H1 (cell line): ENCODE measurements at regions not wholly inside any gene's neighbourhood (a gene's known extent, or its start where the extent isn't known, plus 50 kb on each side); places are given as distances from the start of the nearest gene placed in this dataset.

ENCODE experiments used
- CTCF ChIA-PET: fragments of 300-600 bp; sonication (Branson Sonifier 250); formaldehyde crosslinking; loops from one replicate; lab custom pipeline; 2021; ENCODE audit not compliant: partially characterized antibody; lab: Charles Lee
- POLR2A ChIA-PET: fragments of 300-600 bp; sonication (Branson Sonifier 250); formaldehyde crosslinking; loops from one replicate; lab custom pipeline; 2021; ENCODE audit warnings: inconsistent platforms; ENCODE audit not compliant: partially characterized antibody; lab: Charles Lee
- DNase-seq, 2 experiments: peaks; one replicate each; pipeline versions ENCODE4 v3.0.0 to v3.0.0-alpha.2; 2010 to 2022; ENCODE audit warnings: low spot score in 2 of 2, low read depth in 1 of 2, mixed read lengths in 1 of 2
- FAIRE-seq: peaks from 2 replicates; lab custom pipeline; 2011; peaks lifted over from hg19 to GRCh38; lab: Jason Lieb, UNC
- H2AFZ ChIP-seq: 2 replicates; pipeline ENCODE4 v1.8.1; 2012; ENCODE audit warnings: low read length, inconsistent platforms
- H2AK5ac ChIP-seq: 2 replicates; pipeline ENCODE4 v1.6.1; 2013; ENCODE audit warnings: low read depth, low read length
- H2BK120ac ChIP-seq: replicated peaks from 2 replicates; pipeline ENCODE3; 2013; ENCODE audit warnings: low read depth, low read length, inconsistent platforms
- H2BK12ac ChIP-seq: 2 replicates; pipeline ENCODE4 v1.6.1; 2013; ENCODE audit warnings: low read depth, low read length
- H2BK15ac ChIP-seq: 2 replicates; pipeline ENCODE4 v1.6.1; 2013; ENCODE audit warnings: low read length
- H2BK20ac ChIP-seq: 2 replicates; pipeline ENCODE4 v1.6.1; 2013; ENCODE audit warnings: low read length
- H2BK5ac ChIP-seq: 2 replicates; pipeline ENCODE4 v1.6.1; 2013; ENCODE audit warnings: low read depth, low read length
- H3K14ac ChIP-seq: 2 replicates; pipeline ENCODE4 v1.6.1; 2013; ENCODE audit warnings: inconsistent platforms; ENCODE audit not compliant: insufficient read length
- H3K18ac ChIP-seq: 2 replicates; pipeline ENCODE4 v1.6.1; 2013; ENCODE audit warnings: low read length; ENCODE audit errors: extremely low read depth
- H3K23ac ChIP-seq: 2 replicates; pipeline ENCODE4 v1.6.1; 2013; ENCODE audit warnings: inconsistent platforms; ENCODE audit not compliant: insufficient read length
- H3K23me2 ChIP-seq: 2 replicates; pipeline ENCODE4 v1.6.1; 2013; ENCODE audit warnings: low read depth, low read length
- H3K27ac ChIP-seq: 2 replicates; pipeline ENCODE4 v1.6.1; 2011; ENCODE audit warnings: low read depth, low read length, inconsistent platforms
- H3K27me3 ChIP-seq, 4 experiments: replicated peaks in 1 of 4; 1 replicate in 1 of 4; 2 replicates in 3 of 4; pipeline versions ENCODE4 v1.6.1 to v1.8.1; 2011 to 2013; ENCODE audit warnings: low read length in 3 of 4, mild to moderate bottlenecking in 3 of 4, inconsistent platforms in 2 of 4, mixed read lengths in 2 of 4, moderate library complexity in 1 of 4; ENCODE audit not compliant: control insufficient read depth in 3 of 4, insufficient read depth in 3 of 4; ENCODE audit errors: extremely low read depth in 1 of 4
- H3K36me3 ChIP-seq, 4 experiments: 2 replicates each; pipeline versions ENCODE4 v1.6.1 to v1.8.1; 2011 to 2013; ENCODE audit warnings: mild to moderate bottlenecking in 4 of 4, low read length in 3 of 4, moderate library complexity in 2 of 4, control low read depth in 1 of 4, inconsistent platforms in 1 of 4; ENCODE audit not compliant: insufficient read depth in 4 of 4, control insufficient read depth in 2 of 4
- H3K4ac ChIP-seq: replicated peaks from 2 replicates; pipeline ENCODE3; 2013; ENCODE audit warnings: low read length, low read depth, mixed read lengths, inconsistent platforms; ENCODE audit not compliant: insufficient read length
- H3K4me1 ChIP-seq, 4 experiments: replicated peaks in 1 of 4; 1 replicate in 1 of 4; 2 replicates in 3 of 4; pipeline versions ENCODE4 v1.6.1 to v1.8.1; 2011 to 2013; ENCODE audit warnings: low read length in 3 of 4, inconsistent platforms in 2 of 4, mixed read lengths in 1 of 4; ENCODE audit not compliant: insufficient read depth in 4 of 4, control insufficient read depth in 3 of 4
- H3K4me2 ChIP-seq, 2 experiments: 2 replicates each; pipeline versions ENCODE4 v1.6.1 to v1.8.1; 2011 to 2013; ENCODE audit warnings: low read depth in 2 of 2, low read length in 2 of 2, control low read depth in 1 of 2, inconsistent platforms in 1 of 2, mild to moderate bottlenecking in 1 of 2; ENCODE audit not compliant: insufficient read depth in 1 of 2
- H3K4me3 ChIP-seq, 4 experiments: fragments of 200-600, 300-600 bp in 1 of 4; sonication (generic), shearing (Covaris generic), sonication (Bioruptor Twin) in 1 of 4; 2 replicates each; pipeline versions ENCODE4 v1.5.1 to v1.8.1; 2011 to 2016; ENCODE audit warnings: low read length in 4 of 4, low read depth in 3 of 4, control low read depth in 2 of 4, inconsistent platforms in 2 of 4, mild to moderate bottlenecking in 2 of 4, mixed read lengths in 1 of 4, moderate library complexity in 1 of 4; ENCODE audit not compliant: insufficient read depth in 2 of 4; ENCODE audit errors: extremely low read depth in 1 of 4
- H3K56ac ChIP-seq: replicated peaks from 2 replicates; pipeline ENCODE3; 2013; ENCODE audit warnings: low read depth, mild to moderate bottlenecking, mixed read lengths, low read length, inconsistent platforms; ENCODE audit not compliant: insufficient read length
- H3K79me1 ChIP-seq: 2 replicates; pipeline ENCODE4 v1.6.1; 2013; ENCODE audit warnings: low read depth, low read length, control low read depth
- H3K79me2 ChIP-seq, 2 experiments: 2 replicates each; pipeline versions ENCODE4 v1.6.1 to v1.8.1; 2012 to 2013; ENCODE audit warnings: low read length in 2 of 2, mild to moderate bottlenecking in 2 of 2, inconsistent platforms in 1 of 2; ENCODE audit not compliant: insufficient read depth in 2 of 2, control insufficient read depth in 1 of 2
- H3K9ac ChIP-seq, 4 experiments: replicated peaks in 1 of 4; 1 replicate in 1 of 4; 2 replicates in 3 of 4; pipeline versions ENCODE4 v1.6.1 to v1.8.1; 2011 to 2013; ENCODE audit warnings: low read depth in 3 of 4, low read length in 3 of 4, control low read depth in 2 of 4, mild to moderate bottlenecking in 2 of 4, moderate library complexity in 2 of 4, inconsistent platforms in 1 of 4; ENCODE audit errors: extremely low read depth in 1 of 4
- H3K9me3 ChIP-seq, 2 experiments: 2 replicates each; pipeline versions ENCODE4 v1.6.1 to v1.8.1; 2012 to 2013; ENCODE audit warnings: mild to moderate bottlenecking in 2 of 2, moderate library complexity in 2 of 2, control low read depth in 1 of 2, inconsistent platforms in 1 of 2, low read depth in 1 of 2, low read length in 1 of 2, mixed read lengths in 1 of 2; ENCODE audit not compliant: insufficient read depth in 2 of 2
- H4K20me1 ChIP-seq, 2 experiments: replicated peaks in 1 of 2; 2 replicates each; pipeline versions ENCODE3 to v1.8.1; 2011 to 2013; ENCODE audit warnings: inconsistent platforms in 2 of 2, low read length in 2 of 2, mild to moderate bottlenecking in 1 of 2; ENCODE audit not compliant: insufficient read depth in 2 of 2, control insufficient read depth in 1 of 2
- H4K5ac ChIP-seq: 2 replicates; pipeline ENCODE4 v1.6.1; 2013; ENCODE audit warnings: low read length, low read depth, mixed read lengths, inconsistent platforms; ENCODE audit not compliant: insufficient read length
- H4K8ac ChIP-seq: 2 replicates; pipeline ENCODE4 v1.8.0; 2013; ENCODE audit warnings: mild to moderate bottlenecking, moderate library complexity, low read length, inconsistent platforms; ENCODE audit not compliant: insufficient read depth; ENCODE audit errors: extremely low read depth
- H4K91ac ChIP-seq: replicated peaks from 2 replicates; pipeline ENCODE3; 2013; ENCODE audit warnings: low read length, mixed read lengths, inconsistent platforms; ENCODE audit not compliant: insufficient read length
- CREB1 ChIP-seq: IDR thresholded peaks from 2 replicates; pipeline ENCODE4 v1.6.1; 2012; ENCODE audit warnings: inconsistent platforms
- HDAC6 ChIP-seq: IDR thresholded peaks from one replicate; pipeline ENCODE4 v1.7.1; 2012; ENCODE audit warnings: low read depth, mild to moderate bottlenecking, inconsistent platforms, low read length, moderate library complexity
- KDM5A ChIP-seq: fragments of 200-600 bp; IDR thresholded peaks from 2 replicates; pipeline ENCODE4 v1.7.1; 2012; ENCODE audit warnings: mild to moderate bottlenecking, low read length, inconsistent platforms, mixed read lengths
- RXRA ChIP-seq: IDR thresholded peaks from 2 replicates; pipeline ENCODE4 v1.6.1; 2011; ENCODE audit warnings: low read depth, mild to moderate bottlenecking, low read length, moderate library complexity; ENCODE audit not compliant: insufficient read depth
- SUZ12 ChIP-seq: fragments of 200-600 bp; sonication (generic); IDR thresholded peaks from 2 replicates; pipeline ENCODE4 v1.6.1; 2012; ENCODE audit warnings: mild to moderate bottlenecking, inconsistent platforms, low read length, moderate library complexity, mixed read lengths
- WGBS, 2 experiments: shearing (Covaris generic) in 1 of 2; methylation state at CpG; one replicate each; pipeline versions ENCODE4 v1.1.6 to v1.1.7; 2013 to 2015; ENCODE audit warnings: low lambda C conversion rate in 2 of 2, mixed read lengths in 2 of 2, inconsistent platforms in 1 of 2, low coverage in 1 of 2, missing lambda C conversion rate in 1 of 2; ENCODE audit not compliant: insufficient replicate concordance in 2 of 2, insufficient coverage in 1 of 2, insufficient read length in 1 of 2; ENCODE audit errors: extremely low coverage in 1 of 2, missing lambda C conversion rate in 1 of 2; 5-methylcytosine and 5-hydroxymethylcytosine counted together

DNA sequence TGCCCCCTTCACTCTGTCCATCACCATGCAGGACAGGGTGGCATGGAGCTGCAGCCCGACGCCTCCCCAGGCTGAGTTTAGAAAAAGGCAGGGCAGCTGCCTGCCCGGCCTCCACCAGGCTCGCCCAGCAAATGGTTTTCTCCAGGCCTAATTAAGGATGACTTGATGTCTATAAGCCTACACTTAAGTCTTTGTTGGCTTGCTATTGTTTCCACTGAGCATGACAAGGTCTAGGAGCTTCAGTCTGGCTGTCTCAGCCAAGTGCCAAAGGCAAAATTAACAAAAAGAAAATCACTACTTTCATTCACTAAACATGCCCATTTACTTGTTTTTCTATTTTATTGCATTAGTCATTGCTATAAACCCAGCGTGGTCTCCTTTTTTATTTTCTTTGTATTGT lies 372.2 kb downstream of the INSIG2 start:
- Histone ChIP-seq H3K56ac (no peak overlapping the region), H3K27me3 (no peaks in the 10 kb centered on the region), H3K79me1 (no peaks in the 10 kb centered on the region), H3K27ac (no peak overlapping the region), H2AK5ac (no peak overlapping the region), H3K14ac (no peak overlapping the region), H3K36me3 (no peaks in the 10 kb centered on the region), H3K4ac (no peak overlapping the region), H3K4me1 (no peaks in the 10 kb centered on the region; a peak in 1 of 7 replicates), H3K9ac (no peak overlapping the region), H2BK5ac (no peak overlapping the region), H3K4me2 (no peak overlapping the region), H2BK15ac (no peak overlapping the region), H3K4me3 (no peak overlapping the region), H3K23me2 (no peaks in the 10 kb centered on the region; the same call in 1 of the 2 replicates), H4K5ac (no peak overlapping the region), H2BK20ac (no peak overlapping the region), H4K91ac (no peak overlapping the region), H3K23ac (no peak overlapping the region), H2BK12ac (no peak overlapping the region), H2BK120ac (no peak overlapping the region), H4K8ac (no peak overlapping the region), H3K79me2 (no peaks in the 10 kb centered on the region), H4K20me1 (no peaks in the 10 kb centered on the region), H3K9me3 (no peaks in the 10 kb centered on the region), H3K18ac (no peak overlapping the region), H2AFZ (no peak overlapping the region)
- 92% methylated on average over 5 of the region's 5 CpGs; no CpG with 5 or more reads in 1 of the 2 experiments for WGBS, 2 experiments
- DNase-seq: no peak
- ChIA-PET CTCF (interaction anchor here (0.9 to 1.2 kb wide), 2 partner anchors 22 to 29 kb away, joined by 3 to 5 read pairs; no protein-coding TSS in a partner anchor), POLR2A (no interaction called here)
- no peak for FAIRE-seq
- TF ChIP-seq HDAC6: no peak
- no peak for TF ChIP-seq RXRA
- no peak for TF ChIP-seq KDM5A
- TF ChIP-seq SUZ12: no peak
- TF ChIP-seq CREB1: no peak
